ENCODE measurements at regions not wholly inside any gene's neighbourhood (a gene's known extent, or its start where the extent isn't known, plus 50 kb on each side); places are given as distances from the start of the nearest gene placed in this dataset.

GRCh38 chr14:34007902-34008301 lies 57.0 kb upstream of the EGLN3 start:
- TF ChIP-seq GATA2 (IDR thresholded peaks at IDR 0.05; ENCODE audit: low read depth, low read length) (no peak), GATA3 (IDR thresholded peaks at IDR 0.05; ENCODE audit: low read depth, low read length) (no peak)

Data from SH-SY5Y (cell line).